Sigmoid colon (tissue), 3 donors: ENCODE measurements at regions not wholly inside any gene's neighbourhood (a gene's known extent, or its start where the extent isn't known, plus 50 kb on each side); places are given as distances from the start of the nearest gene placed in this dataset.

Experiments used
- POLR2A ChIP-seq, 2 donors: fragments of 450-650 bp; IDR thresholded peaks; one replicate each; pipeline ENCODE4 v1.6.1; 2016; ENCODE audit warnings: antibody characterized with exemption in 2 of 2, mild to moderate bottlenecking in 2 of 2, moderate library complexity in 2 of 2
- TF ChIP-seq, protein P1 (sequence below), 4 experiments: fragments of 450-650 bp in 3 of 4; fragments of 200-600 bp in 1 of 4; IDR thresholded peaks; one replicate each; pipeline ENCODE4 v1.5.1; 2016 to 2019; ENCODE audit warnings: antibody characterized with exemption in 4 of 4, mild to moderate bottlenecking in 3 of 4, moderate library complexity in 2 of 4

DNA sequence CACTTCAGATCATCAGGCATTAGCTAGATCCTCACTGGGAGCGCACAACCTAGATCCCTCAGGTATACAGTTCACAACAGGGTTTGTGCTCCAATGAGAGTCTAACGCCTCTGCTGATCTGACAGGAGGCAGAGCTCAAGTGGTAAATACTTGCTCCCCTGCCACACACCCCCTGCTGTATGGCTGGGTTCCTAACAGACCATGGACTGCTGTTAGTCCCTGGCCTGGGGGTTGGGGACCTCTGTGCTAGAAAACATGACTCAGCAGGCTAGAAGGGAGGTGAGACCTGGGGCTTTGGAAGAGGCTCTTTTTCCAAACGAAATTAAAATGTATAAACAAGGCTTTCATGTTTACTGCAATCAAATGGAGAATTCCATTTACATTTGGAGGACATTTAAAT is 691.1 kb downstream of the FLRT2 start:
- TF ChIP-seq, protein P1, sequence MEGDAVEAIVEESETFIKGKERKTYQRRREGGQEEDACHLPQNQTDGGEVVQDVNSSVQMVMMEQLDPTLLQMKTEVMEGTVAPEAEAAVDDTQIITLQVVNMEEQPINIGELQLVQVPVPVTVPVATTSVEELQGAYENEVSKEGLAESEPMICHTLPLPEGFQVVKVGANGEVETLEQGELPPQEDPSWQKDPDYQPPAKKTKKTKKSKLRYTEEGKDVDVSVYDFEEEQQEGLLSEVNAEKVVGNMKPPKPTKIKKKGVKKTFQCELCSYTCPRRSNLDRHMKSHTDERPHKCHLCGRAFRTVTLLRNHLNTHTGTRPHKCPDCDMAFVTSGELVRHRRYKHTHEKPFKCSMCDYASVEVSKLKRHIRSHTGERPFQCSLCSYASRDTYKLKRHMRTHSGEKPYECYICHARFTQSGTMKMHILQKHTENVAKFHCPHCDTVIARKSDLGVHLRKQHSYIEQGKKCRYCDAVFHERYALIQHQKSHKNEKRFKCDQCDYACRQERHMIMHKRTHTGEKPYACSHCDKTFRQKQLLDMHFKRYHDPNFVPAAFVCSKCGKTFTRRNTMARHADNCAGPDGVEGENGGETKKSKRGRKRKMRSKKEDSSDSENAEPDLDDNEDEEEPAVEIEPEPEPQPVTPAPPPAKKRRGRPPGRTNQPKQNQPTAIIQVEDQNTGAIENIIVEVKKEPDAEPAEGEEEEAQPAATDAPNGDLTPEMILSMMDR (IDR thresholded peaks at IDR 0.05) = no peak
- no peak for TF ChIP-seq POLR2A (IDR thresholded peaks at IDR 0.05)
